Glutamatergic neuron (in vitro differentiated cells): ENCODE measurements at regions not wholly inside any gene's neighbourhood (a gene's known extent, or its start where the extent isn't known, plus 50 kb on each side); places are given as distances from the start of the nearest gene placed in this dataset.

Experiments
- DNase-seq: peaks from one replicate; pipeline ENCODE4 v3.0.0; 2022
- H3K27ac Mint-ChIP-seq: one replicate; pipeline ENCODE4 v1.8.0; 2020; ENCODE audit warnings: mild to moderate bottlenecking, mixed read lengths, inconsistent platforms; ENCODE audit not compliant: unreplicated experiment
- H3K27me3 Mint-ChIP-seq: one replicate; pipeline ENCODE4 v1.8.0; 2020; ENCODE audit warnings: mild to moderate bottlenecking, moderate library complexity, mixed read lengths, inconsistent platforms; ENCODE audit not compliant: unreplicated experiment
- H3K36me3 Mint-ChIP-seq: one replicate; pipeline ENCODE4 v1.8.0; 2020; ENCODE audit warnings: mild to moderate bottlenecking, mixed read lengths, inconsistent platforms; ENCODE audit not compliant: unreplicated experiment
- H3K4me1 Mint-ChIP-seq: one replicate; pipeline ENCODE4 v1.8.0; 2020; ENCODE audit warnings: mild to moderate bottlenecking, low read depth, mixed read lengths, inconsistent platforms; ENCODE audit not compliant: unreplicated experiment
- H3K4me3 Mint-ChIP-seq: one replicate; pipeline ENCODE4 v1.8.0; 2020; ENCODE audit warnings: mild to moderate bottlenecking, mixed read lengths, inconsistent platforms; ENCODE audit not compliant: unreplicated experiment
- H3K9me3 Mint-ChIP-seq: one replicate; pipeline ENCODE4 v1.8.0; 2020; ENCODE audit warnings: mild to moderate bottlenecking, moderate library complexity, mixed read lengths, inconsistent platforms; ENCODE audit not compliant: unreplicated experiment
- CTCF ChIP-seq: fragments of 200-600 bp; sonication (generic); IDR thresholded peaks from one replicate; pipeline ENCODE4 v1.5.0; 2021; ENCODE audit not compliant: partially characterized antibody, unreplicated experiment

GRCh38 chr22:46070215-46070802, 80.0 kb upstream of the PPARA start:
- Mint-ChIP-seq H3K9me3 (peaks cover 6% of the 10 kb centered on the region), H3K36me3 (no peaks in the 10 kb centered on the region), H3K27ac (no peak overlapping the region), H3K4me3 (no peak overlapping the region), H3K27me3 (peaks cover 13% of the 10 kb centered on the region), H3K4me1 (peaks cover 1% of the 10 kb centered on the region)
- TF ChIP-seq CTCF: no peak
- no peak for DNase-seq

GRCh38 chr22:46070803-46071450, 79.4 kb upstream of the PPARA start:
- no peak overlapping the region for H3K4me3 Mint-ChIP-seq
- DNase-seq: peak; percentile 31
- peaks cover 13% of the 10 kb centered on the region for H3K27me3 Mint-ChIP-seq
- peaks cover 6% of the 10 kb centered on the region for H3K9me3 Mint-ChIP-seq
- H3K27ac Mint-ChIP-seq: no peak overlapping the region
- TF ChIP-seq CTCF: no peak
- H3K36me3 Mint-ChIP-seq: no peaks in the 10 kb centered on the region
- H3K4me1 Mint-ChIP-seq: peaks cover 1% of the 10 kb centered on the region

GRCh38 chr22:46071451-46072109, 78.7 kb upstream of the PPARA start:
- Mint-ChIP-seq H3K36me3 (no peaks in the 10 kb centered on the region), H3K4me3 (no peak overlapping the region), H3K9me3 (peaks cover 7% of the 10 kb centered on the region), H3K27ac (no peak overlapping the region), H3K27me3 (peaks cover 15% of the 10 kb centered on the region), H3K4me1 (peaks cover 1% of the 10 kb centered on the region)
- peak; percentile 43 for DNase-seq
- no peak for TF ChIP-seq CTCF

- Mint-ChIP-seq H3K27ac (no peak overlapping the region), H3K4me1 (peaks cover 1% of the 10 kb centered on the region), H3K27me3 (peaks cover 15% of the 10 kb centered on the region), H3K9me3 (peaks cover 7% of the 10 kb centered on the region), H3K4me3 (peak overlapping the region; percentile 59), H3K36me3 (no peaks in the 10 kb centered on the region)
- DNase-seq: peak; percentile 37
- TF ChIP-seq CTCF: no peak
Measured at GRCh38 chr22:46072110-46072881, 78.0 kb upstream of the PPARA start.
